ENCODE measurements at regions not wholly inside any gene's neighbourhood (a gene's known extent, or its start where the extent isn't known, plus 50 kb on each side); places are given as distances from the start of the nearest gene placed in this dataset.

- TF ChIP-seq, protein P1, sequence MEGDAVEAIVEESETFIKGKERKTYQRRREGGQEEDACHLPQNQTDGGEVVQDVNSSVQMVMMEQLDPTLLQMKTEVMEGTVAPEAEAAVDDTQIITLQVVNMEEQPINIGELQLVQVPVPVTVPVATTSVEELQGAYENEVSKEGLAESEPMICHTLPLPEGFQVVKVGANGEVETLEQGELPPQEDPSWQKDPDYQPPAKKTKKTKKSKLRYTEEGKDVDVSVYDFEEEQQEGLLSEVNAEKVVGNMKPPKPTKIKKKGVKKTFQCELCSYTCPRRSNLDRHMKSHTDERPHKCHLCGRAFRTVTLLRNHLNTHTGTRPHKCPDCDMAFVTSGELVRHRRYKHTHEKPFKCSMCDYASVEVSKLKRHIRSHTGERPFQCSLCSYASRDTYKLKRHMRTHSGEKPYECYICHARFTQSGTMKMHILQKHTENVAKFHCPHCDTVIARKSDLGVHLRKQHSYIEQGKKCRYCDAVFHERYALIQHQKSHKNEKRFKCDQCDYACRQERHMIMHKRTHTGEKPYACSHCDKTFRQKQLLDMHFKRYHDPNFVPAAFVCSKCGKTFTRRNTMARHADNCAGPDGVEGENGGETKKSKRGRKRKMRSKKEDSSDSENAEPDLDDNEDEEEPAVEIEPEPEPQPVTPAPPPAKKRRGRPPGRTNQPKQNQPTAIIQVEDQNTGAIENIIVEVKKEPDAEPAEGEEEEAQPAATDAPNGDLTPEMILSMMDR (IDR thresholded peaks at IDR 0.05; ENCODE audit: low read depth, low read length, poor library complexity, severe bottlenecking), result no peak
- TF ChIP-seq EZH2phosphoT487 (IDR thresholded peaks at IDR 0.05; ENCODE audit: borderline replicate concordance, low read length), result no peak
Measured at GRCh38 chr14:42469637-42470426, 863.2 kb downstream of the LRFN5 start.
